ENCODE measurements at regions not wholly inside any gene's neighbourhood (a gene's known extent, or its start where the extent isn't known, plus 50 kb on each side); places are given as distances from the start of the nearest gene placed in this dataset.

DNA sequence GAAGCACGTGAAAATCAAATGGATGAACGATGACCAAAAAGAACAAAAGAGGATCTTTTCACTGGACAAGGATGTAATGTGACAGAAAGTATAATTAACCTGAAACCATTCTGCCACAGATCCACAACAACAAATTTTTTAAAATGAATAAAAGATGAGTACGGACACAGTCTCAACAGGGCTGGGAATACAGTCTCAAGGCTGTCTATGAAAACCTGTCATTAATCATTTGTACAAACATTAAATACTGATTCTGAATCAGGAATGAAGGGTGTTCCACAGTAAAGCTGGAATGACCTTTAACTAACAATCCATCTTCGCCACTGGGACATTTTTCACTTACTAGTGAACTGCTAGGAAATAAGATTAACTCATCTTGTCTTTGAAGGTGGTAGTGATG, 506.9 kb upstream of the ADAMTS9 start:
- Histone ChIP-seq H3K9me3 (ENCODE audit: control insufficient read depth, low read length) (no peaks in the 10 kb centered on the region), H3K27ac (ENCODE audit: low read depth, low read length, severe bottlenecking) (no peak overlapping the region), H3K4me1 (ENCODE audit: control insufficient read depth, insufficient read depth, low read length, poor library complexity, severe bottlenecking) (peaks cover 13% of the 10 kb centered on the region), H3K36me3 (ENCODE audit: control insufficient read depth, insufficient read depth, low read length) (no peaks in the 10 kb centered on the region), H3K4me3 (ENCODE audit: extremely low read depth, insufficient read depth, low read length, poor library complexity, severe bottlenecking) (no peak overlapping the region)
- WGBS, 2 experiments (ENCODE audit: insufficient coverage in 2 of 2) = no CpG with 5 or more reads among the region's 4 CpGs

DNA sequence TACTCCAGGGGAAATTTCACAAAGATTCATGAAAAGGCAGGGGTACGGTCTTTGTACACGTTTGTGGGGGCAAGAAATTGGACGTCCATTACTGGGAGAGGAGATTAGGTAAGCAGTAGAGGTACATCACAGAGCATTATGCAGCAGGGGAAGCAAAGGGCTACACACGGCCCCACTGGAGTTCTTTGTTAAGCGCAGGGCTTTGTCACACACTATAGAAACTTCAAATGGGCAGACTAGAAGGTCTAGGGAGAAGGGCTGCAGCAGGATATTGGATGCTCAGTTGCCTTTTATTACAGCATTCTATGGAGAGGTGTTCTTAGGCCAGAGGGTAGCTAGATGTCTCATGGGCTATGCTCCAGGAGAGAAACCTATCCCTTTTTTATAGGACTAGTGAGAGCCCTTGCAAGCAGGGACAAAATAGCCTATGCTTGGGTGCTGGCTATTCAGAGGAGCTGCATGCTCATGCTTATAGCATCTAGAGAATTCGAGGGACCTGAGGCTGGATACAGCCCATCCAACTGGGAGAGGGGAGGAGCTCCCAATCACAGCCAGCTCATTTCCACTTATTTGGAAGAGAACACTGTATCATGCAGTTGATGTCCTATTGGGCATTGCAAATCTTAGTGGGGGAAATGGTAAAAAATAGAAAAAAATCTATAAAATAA, 506.4 kb upstream of the ADAMTS9 start:
- H3K36me3 ChIP-seq (ENCODE audit: control insufficient read depth, insufficient read depth, low read length) = no peaks in the 10 kb centered on the region
- 71 to 86% methylated on average over 5 to 6 of the region's 6 CpGs for WGBS, 2 experiments (ENCODE audit: insufficient coverage in 2 of 2)
- H3K9me3 ChIP-seq (ENCODE audit: control insufficient read depth, low read length) = no peaks in the 10 kb centered on the region
- H3K4me1 ChIP-seq (ENCODE audit: control insufficient read depth, insufficient read depth, low read length, poor library complexity, severe bottlenecking) = peaks cover 13% of the 10 kb centered on the region
- H3K4me3 ChIP-seq (ENCODE audit: extremely low read depth, insufficient read depth, low read length, poor library complexity, severe bottlenecking) = no peak overlapping the region
- no peak overlapping the region for H3K27ac ChIP-seq (ENCODE audit: low read depth, low read length, severe bottlenecking)

DNA sequence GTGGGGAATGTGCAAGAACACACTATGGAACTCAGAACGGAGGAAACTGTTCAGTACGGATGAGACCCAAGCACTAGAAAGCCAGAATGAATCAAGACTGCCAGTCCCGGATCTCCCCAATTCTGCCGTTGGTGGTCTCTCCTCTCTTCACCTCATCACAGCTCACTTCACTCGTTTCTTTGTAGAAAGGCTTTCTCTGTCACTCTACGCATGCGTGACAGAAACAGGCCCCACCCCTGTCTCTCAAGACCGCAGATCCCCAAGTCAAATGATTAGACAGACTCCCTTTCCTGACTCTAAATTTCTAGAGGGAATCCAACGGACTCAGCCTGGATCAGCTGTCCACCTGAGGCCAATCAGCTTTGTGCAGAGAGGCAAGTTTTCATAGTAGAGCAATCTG, 505.7 kb upstream of the ADAMTS9 start:
- Histone ChIP-seq H3K27ac (ENCODE audit: low read depth, low read length, severe bottlenecking) (no peak overlapping the region), H3K36me3 (ENCODE audit: control insufficient read depth, insufficient read depth, low read length) (no peaks in the 10 kb centered on the region), H3K4me1 (ENCODE audit: control insufficient read depth, insufficient read depth, low read length, poor library complexity, severe bottlenecking) (peaks cover 13% of the 10 kb centered on the region), H3K9me3 (ENCODE audit: control insufficient read depth, low read length) (no peaks in the 10 kb centered on the region), H3K4me3 (ENCODE audit: extremely low read depth, insufficient read depth, low read length, poor library complexity, severe bottlenecking) (no peak overlapping the region)
- 83 to 96% methylated on average over 6 to 7 of the region's 9 CpGs for WGBS, 2 experiments (ENCODE audit: insufficient coverage in 2 of 2)

DNA sequence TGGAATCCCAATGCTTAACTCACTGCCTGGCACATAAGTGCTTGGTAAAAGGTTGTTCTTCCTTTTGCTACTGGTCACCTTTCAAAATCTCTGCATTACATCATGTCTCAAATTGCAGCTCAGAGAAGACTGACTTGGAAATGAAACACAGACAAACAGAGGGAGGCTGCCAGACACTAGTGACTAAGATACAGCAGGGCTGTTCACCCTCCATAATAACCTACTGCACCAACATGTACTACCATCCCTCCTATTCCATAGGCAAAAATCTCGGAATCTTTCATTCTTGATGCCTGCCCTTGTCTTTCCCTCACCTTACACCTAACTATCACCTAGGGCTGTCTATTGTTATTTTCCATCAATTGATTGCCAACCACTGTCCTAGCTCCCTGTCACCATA, 502.3 kb upstream of the ADAMTS9 start:
- WGBS, 2 experiments (ENCODE audit: insufficient coverage in 2 of 2) = 62 to 88% methylated on average over 1 of the region's 1 CpG
- no peak overlapping the region for H3K27ac ChIP-seq (ENCODE audit: low read depth, low read length, severe bottlenecking)
- H3K4me1 ChIP-seq (ENCODE audit: control insufficient read depth, insufficient read depth, low read length, poor library complexity, severe bottlenecking) = peaks cover under 1% of the 10 kb centered on the region
- H3K9me3 ChIP-seq (ENCODE audit: control insufficient read depth, low read length) = no peaks in the 10 kb centered on the region
- H3K36me3 ChIP-seq (ENCODE audit: control insufficient read depth, insufficient read depth, low read length) = no peaks in the 10 kb centered on the region
- no peak overlapping the region for H3K4me3 ChIP-seq (ENCODE audit: extremely low read depth, insufficient read depth, low read length, poor library complexity, severe bottlenecking)

DNA sequence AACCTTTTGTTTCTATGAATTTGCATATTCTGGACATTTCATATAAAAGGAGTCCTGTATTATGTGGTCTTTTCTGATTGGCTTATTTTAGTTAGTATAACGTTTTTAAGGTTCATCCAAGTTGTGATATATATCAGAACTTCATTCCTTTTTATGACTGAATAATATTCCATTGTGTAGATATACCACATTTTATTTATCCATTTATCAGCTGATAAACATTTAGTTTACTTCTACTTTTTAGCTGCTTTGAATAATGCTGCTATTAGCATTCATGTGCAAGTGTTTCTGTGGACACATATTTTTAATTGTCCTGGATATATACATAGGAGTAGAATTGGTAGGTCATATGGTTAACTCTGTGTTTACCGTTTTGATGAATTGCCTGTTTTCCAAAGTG, 498.5 kb upstream of the ADAMTS9 start:
- H3K27ac ChIP-seq (ENCODE audit: low read depth, low read length, severe bottlenecking) = no peak overlapping the region
- H3K36me3 ChIP-seq (ENCODE audit: control insufficient read depth, insufficient read depth, low read length) = no peaks in the 10 kb centered on the region
- H3K4me3 ChIP-seq (ENCODE audit: extremely low read depth, insufficient read depth, low read length, poor library complexity, severe bottlenecking) = no peak overlapping the region
- H3K4me1 ChIP-seq (ENCODE audit: control insufficient read depth, insufficient read depth, low read length, poor library complexity, severe bottlenecking) = no peaks in the 10 kb centered on the region
- H3K9me3 ChIP-seq (ENCODE audit: control insufficient read depth, low read length) = no peaks in the 10 kb centered on the region
- WGBS, 2 experiments (ENCODE audit: insufficient coverage in 2 of 2) = no CpG with 5 or more reads among the region's 2 CpGs

DNA sequence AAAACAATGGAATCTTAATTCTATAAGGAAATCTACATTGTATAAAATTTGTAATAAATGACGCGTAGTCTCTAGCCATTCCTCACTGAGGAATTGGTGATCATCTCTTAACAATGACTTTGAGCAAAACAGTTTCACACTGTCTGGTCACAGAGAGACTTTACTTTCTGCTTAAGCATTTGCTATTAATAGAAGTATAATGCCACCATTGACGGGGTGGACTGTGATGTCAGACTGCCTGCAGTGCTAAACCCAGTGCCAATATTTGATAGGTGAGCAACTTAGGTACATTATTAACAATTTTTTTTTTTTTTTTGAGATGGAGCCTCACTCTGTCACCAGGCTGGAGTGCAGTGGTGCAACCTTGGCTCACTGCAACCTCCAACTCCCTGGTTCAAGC, 494.9 kb upstream of the ADAMTS9 start:
- no CpG with 5 or more reads among the region's 3 CpGs for WGBS, 2 experiments (ENCODE audit: insufficient coverage in 2 of 2)
- H3K4me3 ChIP-seq (ENCODE audit: extremely low read depth, insufficient read depth, low read length, poor library complexity, severe bottlenecking) = no peak overlapping the region
- H3K27ac ChIP-seq (ENCODE audit: low read depth, low read length, severe bottlenecking) = no peak overlapping the region
- H3K9me3 ChIP-seq (ENCODE audit: control insufficient read depth, low read length) = no peaks in the 10 kb centered on the region
- no peaks in the 10 kb centered on the region for H3K36me3 ChIP-seq (ENCODE audit: control insufficient read depth, insufficient read depth, low read length)
- H3K4me1 ChIP-seq (ENCODE audit: control insufficient read depth, insufficient read depth, low read length, poor library complexity, severe bottlenecking) = peaks cover 4% of the 10 kb centered on the region

DNA sequence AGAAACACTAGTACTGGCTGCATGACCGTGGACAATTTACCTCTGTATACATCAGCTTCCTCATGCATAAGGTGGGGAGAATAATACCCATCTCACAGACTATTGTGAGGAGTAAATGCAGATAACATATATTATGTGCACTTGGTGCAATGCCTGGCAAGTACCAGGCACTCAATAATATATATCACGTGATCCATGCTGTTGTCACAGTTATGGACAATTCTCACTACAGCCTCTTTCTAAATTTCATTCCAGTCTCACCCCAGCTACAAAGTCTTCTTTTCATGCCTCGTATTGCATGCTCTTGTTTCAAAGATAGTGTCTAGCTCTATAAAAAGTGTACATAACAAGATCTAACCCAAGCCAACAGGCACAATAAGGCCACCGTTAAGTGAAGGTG, 494.3 kb upstream of the ADAMTS9 start:
- no peak overlapping the region for H3K4me3 ChIP-seq (ENCODE audit: extremely low read depth, insufficient read depth, low read length, poor library complexity, severe bottlenecking)
- H3K9me3 ChIP-seq (ENCODE audit: control insufficient read depth, low read length) = no peaks in the 10 kb centered on the region
- H3K27ac ChIP-seq (ENCODE audit: low read depth, low read length, severe bottlenecking) = no peak overlapping the region
- WGBS, 2 experiments (ENCODE audit: insufficient coverage in 2 of 2) = 100% methylated on average over 1 of the region's 4 CpGs
- peaks cover 4% of the 10 kb centered on the region for H3K4me1 ChIP-seq (ENCODE audit: control insufficient read depth, insufficient read depth, low read length, poor library complexity, severe bottlenecking)
- no peaks in the 10 kb centered on the region for H3K36me3 ChIP-seq (ENCODE audit: control insufficient read depth, insufficient read depth, low read length)

DNA sequence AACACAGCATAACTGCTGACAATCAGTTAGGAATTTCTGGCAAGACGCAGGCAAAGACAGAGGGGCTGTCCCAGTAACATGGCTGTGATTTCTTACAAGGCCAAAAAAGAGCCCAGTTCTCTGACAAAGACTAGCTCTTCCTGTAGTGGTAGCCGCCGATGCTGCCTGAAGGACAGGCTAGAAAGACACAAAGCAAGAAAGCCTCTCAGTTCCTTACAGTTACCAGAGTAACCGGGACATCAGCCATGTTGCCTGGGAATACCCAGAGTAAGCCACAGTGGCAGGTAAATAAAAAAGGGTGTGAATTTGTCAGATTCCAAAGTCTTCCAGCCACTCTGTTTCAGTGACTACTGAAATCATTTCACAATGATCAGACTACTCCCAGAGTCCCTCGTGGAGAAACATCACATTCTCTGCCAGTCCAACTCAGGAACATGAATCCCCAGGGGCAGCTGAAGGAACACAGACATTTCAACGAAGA, 493.6 kb upstream of the ADAMTS9 start:
- Histone ChIP-seq H3K36me3 (ENCODE audit: control insufficient read depth, insufficient read depth, low read length) (no peaks in the 10 kb centered on the region), H3K4me3 (ENCODE audit: extremely low read depth, insufficient read depth, low read length, poor library complexity, severe bottlenecking) (no peak overlapping the region), H3K4me1 (ENCODE audit: control insufficient read depth, insufficient read depth, low read length, poor library complexity, severe bottlenecking) (peaks cover 4% of the 10 kb centered on the region), H3K9me3 (ENCODE audit: control insufficient read depth, low read length) (no peaks in the 10 kb centered on the region), H3K27ac (ENCODE audit: low read depth, low read length, severe bottlenecking) (no peak overlapping the region)
- 88 to 89% methylated on average over 3 to 4 of the region's 6 CpGs for WGBS, 2 experiments (ENCODE audit: insufficient coverage in 2 of 2)

DNA sequence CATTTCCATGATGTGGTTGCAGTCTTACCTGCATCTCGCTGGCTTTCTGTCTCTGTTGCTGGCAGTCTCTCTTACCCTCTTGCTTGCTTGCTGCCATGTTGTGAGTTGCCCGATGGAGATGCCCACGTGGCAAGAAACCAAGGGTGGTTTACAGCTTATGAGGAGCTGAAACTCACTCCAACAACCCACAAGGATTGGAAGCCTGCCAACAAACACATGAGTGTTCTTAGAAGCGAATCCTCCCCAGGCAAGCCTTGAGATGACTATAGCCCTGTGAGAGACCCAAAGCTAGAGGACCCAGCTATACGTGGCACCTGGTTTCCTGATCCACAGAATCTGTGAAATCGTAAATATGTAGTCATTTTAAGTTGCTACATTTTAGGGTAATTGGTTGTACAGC, 490.9 kb upstream of the ADAMTS9 start:
- 92 to 98% methylated on average over 3 to 4 of the region's 6 CpGs for WGBS, 2 experiments (ENCODE audit: insufficient coverage in 2 of 2)
- no peak overlapping the region for H3K27ac ChIP-seq (ENCODE audit: low read depth, low read length, severe bottlenecking)
- no peak overlapping the region for H3K4me3 ChIP-seq (ENCODE audit: extremely low read depth, insufficient read depth, low read length, poor library complexity, severe bottlenecking)

DNA sequence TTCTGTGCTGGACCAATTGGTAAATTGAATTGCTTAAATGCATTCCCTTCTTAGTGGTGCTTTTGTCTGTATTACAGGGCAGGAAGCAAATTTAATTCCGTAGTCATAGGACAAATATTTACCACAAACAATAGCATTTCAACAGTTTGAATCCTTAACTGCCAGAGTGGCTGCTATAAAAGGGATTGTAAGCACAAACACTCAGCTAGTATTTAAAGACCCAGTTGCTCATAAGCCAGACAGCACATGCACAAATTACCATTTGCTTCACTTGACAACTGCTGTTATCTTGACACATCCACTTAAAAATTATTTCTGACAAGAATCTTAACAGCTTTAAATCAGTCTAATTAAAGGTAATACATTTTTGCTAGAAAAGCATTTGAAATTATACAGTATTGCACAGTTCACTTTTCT, 490.2 kb upstream of the ADAMTS9 start:
- Histone ChIP-seq H3K9me3 (ENCODE audit: control insufficient read depth, low read length) (no peaks in the 10 kb centered on the region), H3K4me3 (ENCODE audit: extremely low read depth, insufficient read depth, low read length, poor library complexity, severe bottlenecking) (no peak overlapping the region), H3K27ac (ENCODE audit: low read depth, low read length, severe bottlenecking) (no peak overlapping the region), H3K36me3 (ENCODE audit: control insufficient read depth, insufficient read depth, low read length) (no peaks in the 10 kb centered on the region), H3K4me1 (ENCODE audit: control insufficient read depth, insufficient read depth, low read length, poor library complexity, severe bottlenecking) (peaks cover 4% of the 10 kb centered on the region)
- WGBS, 2 experiments (ENCODE audit: insufficient coverage in 2 of 2) = 100% methylated on average over 1 of the region's 1 CpG; no CpG with 5 or more reads in 1 of the 2 experiments

More for the DNA sequence above, 490.9 kb upstream of the ADAMTS9 start:
- Histone ChIP-seq H3K4me1 (ENCODE audit: control insufficient read depth, insufficient read depth, low read length, poor library complexity, severe bottlenecking) (peaks cover 4% of the 10 kb centered on the region), H3K36me3 (ENCODE audit: control insufficient read depth, insufficient read depth, low read length) (no peaks in the 10 kb centered on the region), H3K9me3 (ENCODE audit: control insufficient read depth, low read length) (no peaks in the 10 kb centered on the region)

DNA sequence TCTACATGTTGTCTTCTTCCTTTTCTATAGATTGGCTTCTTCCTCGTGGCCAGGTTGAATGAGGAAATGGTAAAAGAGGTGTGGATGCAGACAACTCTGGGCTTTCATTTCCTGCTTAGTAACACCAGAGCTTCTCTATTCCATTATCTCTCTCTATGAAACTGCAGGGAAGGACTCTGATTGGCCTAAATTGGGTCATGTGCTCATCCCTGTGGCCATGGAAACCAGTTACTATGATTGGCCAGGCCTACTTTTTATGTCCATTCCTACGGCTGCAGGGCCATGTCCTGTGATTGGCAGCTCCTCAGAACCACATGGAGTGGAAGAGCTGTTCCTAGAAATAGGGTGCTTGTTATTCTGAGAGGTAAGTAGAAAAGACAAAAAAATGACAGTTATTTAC, 486.9 kb upstream of the ADAMTS9 start:
- H3K4me3 ChIP-seq (ENCODE audit: extremely low read depth, insufficient read depth, low read length, poor library complexity, severe bottlenecking) = no peak overlapping the region
- H3K4me1 ChIP-seq (ENCODE audit: control insufficient read depth, insufficient read depth, low read length, poor library complexity, severe bottlenecking) = peaks cover 8% of the 10 kb centered on the region
- WGBS, 2 experiments (ENCODE audit: insufficient coverage in 2 of 2) = 100% methylated on average over 1 of the region's 2 CpGs; no CpG with 5 or more reads in 1 of the 2 experiments
- H3K36me3 ChIP-seq (ENCODE audit: control insufficient read depth, insufficient read depth, low read length) = no peaks in the 10 kb centered on the region
- H3K9me3 ChIP-seq (ENCODE audit: control insufficient read depth, low read length) = no peaks in the 10 kb centered on the region
- H3K27ac ChIP-seq (ENCODE audit: low read depth, low read length, severe bottlenecking) = no peak overlapping the region
